ENCODE measurements at regions not wholly inside any gene's neighbourhood (a gene's known extent, or its start where the extent isn't known, plus 50 kb on each side); places are given as distances from the start of the nearest gene placed in this dataset.

- Histone ChIP-seq H3K36me3 (ENCODE audit: insufficient read depth, low read length, poor library complexity, severe bottlenecking) (no peaks in the 10 kb centered on the region), H3K4me3 (ENCODE audit: low read depth, low read length, poor library complexity, severe bottlenecking) (no peak overlapping the region), H3K27ac (ENCODE audit: low read depth, low read length, poor library complexity, severe bottlenecking) (no peak overlapping the region), H3K4me1 (ENCODE audit: insufficient read depth, low read length, poor library complexity, severe bottlenecking) (no peaks in the 10 kb centered on the region), H3K27me3 (replicated peaks; ENCODE audit: insufficient read depth, low read depth, low read length, poor library complexity) (no peaks in the 10 kb centered on the region), H3K9me3 (ENCODE audit: low read depth, low read length, poor library complexity, severe bottlenecking) (no peaks in the 10 kb centered on the region)
- intact Hi-C loops (cut with micrococcal nuclease; ENCODE audit: unreplicated experiment): no loop called here
- POLR2A ChIA-PET (ENCODE audit: low non-redundant PET): no interaction called here
- no TSS peak for BruUV-seq (replicated peaks)
- DNase-seq (ENCODE audit: low spot score): no peak
- no peak for TF ChIP-seq CTCF (conservative IDR thresholded peaks at IDR 0.05; ENCODE audit: low read depth, low read length)
- TF ChIP-seq EZH2 (IDR thresholded peaks at IDR 0.05; ENCODE audit: borderline replicate concordance, low read depth, low read length, poor library complexity, severe bottlenecking): no peak
- CTCF ChIA-PET: no interaction called here
Measured at GRCh38 chr13:85166891-85167290, 632.3 kb downstream of the SLITRK6 start.

DNA sequence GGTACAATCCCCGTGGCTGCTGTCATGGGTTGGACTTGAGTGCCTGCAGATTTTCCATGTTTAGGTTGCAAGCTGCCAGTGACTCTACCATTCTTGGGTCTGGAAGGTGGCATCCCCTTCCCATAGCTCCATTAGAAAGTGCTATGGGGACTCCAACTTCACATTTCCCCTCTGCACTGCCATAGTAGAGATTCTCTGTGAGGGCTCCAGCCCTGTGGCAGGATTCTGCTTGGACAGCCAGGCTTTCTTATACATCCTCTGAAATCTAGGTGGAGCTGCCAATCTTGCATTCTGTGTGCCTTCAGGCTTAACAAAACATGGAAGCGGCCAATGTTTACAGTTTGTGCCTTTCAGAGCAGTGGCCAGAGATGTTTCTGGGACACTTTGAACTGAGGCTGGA lies 636.2 kb downstream of the SLITRK6 start:
- H3K4me3 ChIP-seq (ENCODE audit: low read depth, low read length, poor library complexity, severe bottlenecking): no peak overlapping the region
- CTCF ChIA-PET: no interaction called here
- DNase-seq (ENCODE audit: low spot score): no peak
- POLR2A ChIA-PET (ENCODE audit: low non-redundant PET): no interaction called here
- no peaks in the 10 kb centered on the region for H3K36me3 ChIP-seq (ENCODE audit: insufficient read depth, low read length, poor library complexity, severe bottlenecking)
- H3K27ac ChIP-seq (ENCODE audit: low read depth, low read length, poor library complexity, severe bottlenecking): no peak overlapping the region
- no TSS peak for BruUV-seq (replicated peaks)
- intact Hi-C loops (cut with micrococcal nuclease; ENCODE audit: unreplicated experiment): no loop called here
- H3K4me1 ChIP-seq (ENCODE audit: insufficient read depth, low read length, poor library complexity, severe bottlenecking): no peaks in the 10 kb centered on the region
- TF ChIP-seq EZH2 (IDR thresholded peaks at IDR 0.05; ENCODE audit: borderline replicate concordance, low read depth, low read length, poor library complexity, severe bottlenecking) (no peak), CTCF (conservative IDR thresholded peaks at IDR 0.05; ENCODE audit: low read depth, low read length) (no peak)
- H3K27me3 ChIP-seq (replicated peaks; ENCODE audit: insufficient read depth, low read depth, low read length, poor library complexity): no peaks in the 10 kb centered on the region
- H3K9me3 ChIP-seq (ENCODE audit: low read depth, low read length, poor library complexity, severe bottlenecking): no peaks in the 10 kb centered on the region

- BruUV-seq (replicated peaks): no TSS peak
- no peak overlapping the region for H3K4me3 ChIP-seq (ENCODE audit: low read depth, low read length, poor library complexity, severe bottlenecking)
- H3K27me3 ChIP-seq (replicated peaks; ENCODE audit: insufficient read depth, low read depth, low read length, poor library complexity): no peaks in the 10 kb centered on the region
- intact Hi-C loops (cut with micrococcal nuclease; ENCODE audit: unreplicated experiment): no loop called here
- no peak for TF ChIP-seq CTCF (conservative IDR thresholded peaks at IDR 0.05; ENCODE audit: low read depth, low read length)
- no peak for TF ChIP-seq EZH2 (IDR thresholded peaks at IDR 0.05; ENCODE audit: borderline replicate concordance, low read depth, low read length, poor library complexity, severe bottlenecking)
- no peak overlapping the region for H3K27ac ChIP-seq (ENCODE audit: low read depth, low read length, poor library complexity, severe bottlenecking)
- POLR2A ChIA-PET (ENCODE audit: low non-redundant PET): no interaction called here
- CTCF ChIA-PET: no interaction called here
- DNase-seq (ENCODE audit: low spot score): peak; percentile 86
- H3K9me3 ChIP-seq (ENCODE audit: low read depth, low read length, poor library complexity, severe bottlenecking): no peaks in the 10 kb centered on the region
- H3K36me3 ChIP-seq (ENCODE audit: insufficient read depth, low read length, poor library complexity, severe bottlenecking): no peaks in the 10 kb centered on the region
- H3K4me1 ChIP-seq (ENCODE audit: insufficient read depth, low read length, poor library complexity, severe bottlenecking): no peaks in the 10 kb centered on the region
Measured at GRCh38 chr13:85148009-85148408, 651.2 kb downstream of the SLITRK6 start.
